AG09319 (cell line): ENCODE measurements at regions not wholly inside any gene's neighbourhood (a gene's known extent, or its start where the extent isn't known, plus 50 kb on each side); places are given as distances from the start of the nearest gene placed in this dataset.
A peak's percentile ranks its signal among the peaks of the same experiment; 100 is the strongest.

Experiments used
- DNase-seq: peaks from one replicate; pipeline ENCODE4 v3.0.0-alpha.2; 2010; ENCODE audit warnings: low read depth; ENCODE audit errors: extremely low read depth
- CTCF ChIP-seq: IDR thresholded peaks from 2 replicates; pipeline ENCODE4 v1.5.1; 2011; ENCODE audit warnings: low read depth, mild to moderate bottlenecking, inconsistent platforms, low read length, moderate library complexity

GRCh38 chr3:118618247-118619040, 416.2 kb downstream of the IGSF11 start:
- no peak for DNase-seq
- no peak for TF ChIP-seq CTCF

GRCh38 chr3:118626453-118626852, 408.2 kb downstream of the IGSF11 start:
- no peak for DNase-seq
- TF ChIP-seq CTCF, result no peak

GRCh38 chr3:118628704-118629341, 405.8 kb downstream of the IGSF11 start:
- TF ChIP-seq CTCF, result peak; percentile 66
- peak; percentile 4 for DNase-seq

GRCh38 chr3:118629821-118630220, 404.8 kb downstream of the IGSF11 start:
- no peak for DNase-seq
- no peak for TF ChIP-seq CTCF

GRCh38 chr3:118635711-118636110, 398.9 kb downstream of the IGSF11 start:
- no peak for DNase-seq
- no peak for TF ChIP-seq CTCF

- DNase-seq, result no peak
- no peak for TF ChIP-seq CTCF
These were observed 397.8 kb downstream of the IGSF11 start for GRCh38 chr3:118636841-118637240.

- DNase-seq, result no peak
- no peak for TF ChIP-seq CTCF
These were observed 396.8 kb downstream of the IGSF11 start for GRCh38 chr3:118637846-118638245.
